ENCODE measurements at regions not wholly inside any gene's neighbourhood (a gene's known extent, or its start where the extent isn't known, plus 50 kb on each side); places are given as distances from the start of the nearest gene placed in this dataset.

- no peak overlapping the region for H3K27ac ChIP-seq (ENCODE audit: low read length)
- DNase-seq (no peak), ATAC-seq (no peak)
- no peak overlapping the region for H3K27ac Mint-ChIP-seq
- H3K4me3 ChIP-seq (ENCODE audit: low read length) = no peak overlapping the region
- H3K9me3 Mint-ChIP-seq = peaks cover 14 to 19% of the 10 kb centered on the region in 2 donors
- no peak overlapping the region for H3K4me3 Mint-ChIP-seq
- no peak for TF ChIP-seq CTCF (IDR thresholded peaks at IDR 0.05)
- intact Hi-C loops (cut with micrococcal nuclease) = no loop called here
- 52% methylated on average over 2 of the region's 2 CpGs for WGBS (ENCODE audit: insufficient coverage)
- H3K36me3 Mint-ChIP-seq = no peaks in the 10 kb centered on the region
- no peaks in the 10 kb centered on the region for H3K4me1 ChIP-seq (ENCODE audit: control insufficient read depth, insufficient read depth, low read length)
- no peaks in the 10 kb centered on the region for H3K27me3 Mint-ChIP-seq (ENCODE audit: low read depth in 2 of 2)
- no peaks in the 10 kb centered on the region for H3K4me1 Mint-ChIP-seq
- no peaks in the 10 kb centered on the region for H3K27me3 ChIP-seq (ENCODE audit: control insufficient read depth, insufficient read depth, low read length)
- peaks cover 10% of the 10 kb centered on the region for H3K9me3 ChIP-seq (ENCODE audit: control insufficient read depth, insufficient read depth, low read length)
- H3K36me3 ChIP-seq (ENCODE audit: control insufficient read depth, insufficient read depth, low read length) = no peaks in the 10 kb centered on the region
These were observed 936.0 kb downstream of the TRIB2 start for GRCh38 chr2:13652531-13653313.

- TF ChIP-seq CTCF (IDR thresholded peaks at IDR 0.05) = no peak
- no peak overlapping the region for H3K4me3 ChIP-seq (ENCODE audit: low read length)
- DNase-seq = no peak
- H3K27ac Mint-ChIP-seq = no peak overlapping the region
- H3K4me1 Mint-ChIP-seq = no peaks in the 10 kb centered on the region
- ATAC-seq = no peak
- H3K27me3 Mint-ChIP-seq (ENCODE audit: low read depth in 2 of 2) = no peaks in the 10 kb centered on the region
- H3K9me3 Mint-ChIP-seq = peaks cover 19 to 23% of the 10 kb centered on the region in 2 donors
- H3K27ac ChIP-seq (ENCODE audit: low read length) = no peak overlapping the region
- no peak overlapping the region for H3K4me3 Mint-ChIP-seq
- H3K36me3 Mint-ChIP-seq = peaks cover 9% of the 10 kb centered on the region
- no peaks in the 10 kb centered on the region for H3K36me3 ChIP-seq (ENCODE audit: control insufficient read depth, insufficient read depth, low read length)
- no peaks in the 10 kb centered on the region for H3K4me1 ChIP-seq (ENCODE audit: control insufficient read depth, insufficient read depth, low read length)
- peaks cover 7% of the 10 kb centered on the region for H3K9me3 ChIP-seq (ENCODE audit: control insufficient read depth, insufficient read depth, low read length)
- intact Hi-C loops (cut with micrococcal nuclease) = no loop called here
- H3K27me3 ChIP-seq (ENCODE audit: control insufficient read depth, insufficient read depth, low read length) = no peaks in the 10 kb centered on the region
These were observed 937.7 kb downstream of the TRIB2 start for GRCh38 chr2:13654416-13654815.

GRCh38 chr2:13660231-13660630, 943.5 kb downstream of the TRIB2 start:
- H3K27ac ChIP-seq (ENCODE audit: low read length) = no peak overlapping the region
- DNase-seq (no peak), ATAC-seq (no peak)
- no peaks in the 10 kb centered on the region for H3K27me3 ChIP-seq (ENCODE audit: control insufficient read depth, insufficient read depth, low read length)
- no peak for TF ChIP-seq CTCF (IDR thresholded peaks at IDR 0.05)
- intact Hi-C loops (cut with micrococcal nuclease) = no loop called here
- no peaks in the 10 kb centered on the region for H3K4me1 Mint-ChIP-seq
- WGBS (ENCODE audit: insufficient coverage) = 83% methylated on average over 1 of the region's 3 CpGs
- H3K4me1 ChIP-seq (ENCODE audit: control insufficient read depth, insufficient read depth, low read length) = no peaks in the 10 kb centered on the region
- H3K9me3 Mint-ChIP-seq = peaks cover 20 to 25% of the 10 kb centered on the region in 2 donors
- H3K36me3 ChIP-seq (ENCODE audit: control insufficient read depth, insufficient read depth, low read length) = no peaks in the 10 kb centered on the region
- no peaks in the 10 kb centered on the region for H3K27me3 Mint-ChIP-seq (ENCODE audit: low read depth in 2 of 2)
- H3K9me3 ChIP-seq (ENCODE audit: control insufficient read depth, insufficient read depth, low read length) = no peaks in the 10 kb centered on the region
- H3K36me3 Mint-ChIP-seq = peaks cover 12% of the 10 kb centered on the region
- H3K4me3 ChIP-seq (ENCODE audit: low read length) = no peak overlapping the region
- H3K27ac Mint-ChIP-seq = no peak overlapping the region
- no peak overlapping the region for H3K4me3 Mint-ChIP-seq

- Histone ChIP-seq H3K4me3 (ENCODE audit: low read length) (no peak overlapping the region), H3K36me3 (ENCODE audit: control insufficient read depth, insufficient read depth, low read length) (no peaks in the 10 kb centered on the region), H3K4me1 (ENCODE audit: control insufficient read depth, insufficient read depth, low read length) (no peaks in the 10 kb centered on the region), H3K27me3 (ENCODE audit: control insufficient read depth, insufficient read depth, low read length) (no peaks in the 10 kb centered on the region), H3K27ac (ENCODE audit: low read length) (no peak overlapping the region), H3K9me3 (ENCODE audit: control insufficient read depth, insufficient read depth, low read length) (no peaks in the 10 kb centered on the region)
- Mint-ChIP-seq H3K27ac (no peak overlapping the region), H3K9me3 (peaks cover 21 to 29% of the 10 kb centered on the region in 2 donors), H3K27me3 (ENCODE audit: low read depth in 2 of 2) (no peaks in the 10 kb centered on the region), H3K4me3 (no peak overlapping the region), H3K4me1 (no peaks in the 10 kb centered on the region), H3K36me3 (peaks cover 12% of the 10 kb centered on the region)
- WGBS (ENCODE audit: insufficient coverage) = 100% methylated on average over 1 of the region's 1 CpG
- no peak for TF ChIP-seq CTCF (IDR thresholded peaks at IDR 0.05)
- intact Hi-C loops (cut with micrococcal nuclease) = no loop called here
- ATAC-seq = no peak
- no peak for DNase-seq
These were observed 945.3 kb downstream of the TRIB2 start for GRCh38 chr2:13662055-13662454.

Measured in natural killer cell (primary cell).